Natural killer cell (primary cell): ENCODE measurements at regions not wholly inside any gene's neighbourhood (a gene's known extent, or its start where the extent isn't known, plus 50 kb on each side); places are given as distances from the start of the nearest gene placed in this dataset.

Source experiments
- ATAC-seq, 3 donors: fragments of 150-1000 bp in 2 of 3; fragments of 200-7000 bp in 1 of 3; cut with Tn5 transposase; 1 replicate in 1 of 3; 2 replicates in 2 of 3; pipeline ENCODE4 v1.10.0; 2021; ENCODE audit warnings: mild to moderate bottlenecking in 2 of 3, moderate library complexity in 2 of 3
- DNase-seq, 2 donors: peaks; one replicate each; pipeline versions ENCODE4 v3.0.0 to v3.0.0-alpha.2; 2013 to 2021; ENCODE audit warnings: mixed read lengths in 1 of 2
- H3K27ac ChIP-seq: one replicate; pipeline ENCODE4 v1.5.1; 2013; ENCODE audit warnings: mild to moderate bottlenecking, low read length
- H3K27me3 ChIP-seq: one replicate; pipeline ENCODE4 v1.6.1; 2013; ENCODE audit warnings: low read length; ENCODE audit not compliant: control insufficient read depth, insufficient read depth
- H3K36me3 ChIP-seq: one replicate; pipeline ENCODE4 v1.6.1; 2013; ENCODE audit warnings: low read length; ENCODE audit not compliant: control insufficient read depth, insufficient read depth
- H3K4me1 ChIP-seq: one replicate; pipeline ENCODE4 v1.6.1; 2013; ENCODE audit warnings: low read length; ENCODE audit not compliant: control insufficient read depth, insufficient read depth
- H3K4me3 ChIP-seq: one replicate; pipeline ENCODE4 v1.5.1; 2013; ENCODE audit warnings: low read length
- H3K9me3 ChIP-seq: one replicate; pipeline ENCODE4 v1.6.1; 2013; ENCODE audit warnings: low read length; ENCODE audit not compliant: control insufficient read depth, insufficient read depth
- H3K27ac Mint-ChIP-seq, 2 donors: one replicate each; pipeline ENCODE4 v1.8.0; 2022; ENCODE audit warnings: mild to moderate bottlenecking in 2 of 2, mixed read lengths in 2 of 2, moderate library complexity in 1 of 2
- H3K27me3 Mint-ChIP-seq, 2 donors: one replicate each; pipeline ENCODE4 v1.8.0; 2022; ENCODE audit warnings: low read depth in 2 of 2, mixed read lengths in 2 of 2
- H3K36me3 Mint-ChIP-seq: one replicate; pipeline ENCODE4 v1.8.0; 2022; ENCODE audit warnings: mixed read lengths
- H3K4me1 Mint-ChIP-seq, 2 donors: one replicate each; pipeline ENCODE4 v1.8.0; 2022; ENCODE audit warnings: mixed read lengths in 2 of 2
- H3K4me3 Mint-ChIP-seq: one replicate; pipeline ENCODE4 v1.8.0; 2022; ENCODE audit warnings: mild to moderate bottlenecking, moderate library complexity, mixed read lengths
- H3K9me3 Mint-ChIP-seq, 2 donors: one replicate each; pipeline ENCODE4 v1.8.0; 2022; ENCODE audit warnings: mixed read lengths in 2 of 2
- CTCF ChIP-seq: fragments of 200-600 bp; IDR thresholded peaks from one replicate; pipeline ENCODE4 v1.8.0; 2022; ENCODE audit warnings: antibody characterized with exemption
- WGBS: methylation state at CpG from one replicate; pipeline ENCODE4 v1.1.7; 2013; ENCODE audit warnings: missing lambda C conversion rate; ENCODE audit not compliant: insufficient coverage; 5-methylcytosine and 5-hydroxymethylcytosine counted together
- intact Hi-C: fragments of 100-400 bp; cut with micrococcal nuclease; formaldehyde crosslinking; loops from one replicate; pipeline ENCODE4 v1.14.2; 2022

- H3K4me3 Mint-ChIP-seq: peak overlapping the region; percentile 43
- Histone ChIP-seq H3K4me3 (no peak overlapping the region), H3K36me3 (no peaks in the 10 kb centered on the region), H3K27ac (no peak overlapping the region), H3K27me3 (no peaks in the 10 kb centered on the region), H3K9me3 (no peaks in the 10 kb centered on the region), H3K4me1 (peaks cover 3% of the 10 kb centered on the region)
- TF ChIP-seq CTCF: no peak
- H3K27me3 Mint-ChIP-seq: no peaks in the 10 kb centered on the region
- no peaks in the 10 kb centered on the region for H3K9me3 Mint-ChIP-seq
- peak in 1 of 3 donors; percentile 31 for ATAC-seq
- H3K4me1 Mint-ChIP-seq: peaks cover 29 to 32% of the 10 kb centered on the region in 2 donors
- no peak for DNase-seq
- H3K36me3 Mint-ChIP-seq: no peaks in the 10 kb centered on the region
- intact Hi-C loops: no loop called here
- no CpG with 5 or more reads among the region's 2 CpGs for WGBS
- H3K27ac Mint-ChIP-seq: peak overlapping the region; percentile 34 to 78
Observed at GRCh38 chr5:87094347-87094746, 173.3 kb upstream of the RASA1 start.

- Histone ChIP-seq H3K9me3 (no peaks in the 10 kb centered on the region), H3K27ac (no peak overlapping the region), H3K27me3 (no peaks in the 10 kb centered on the region), H3K4me1 (peaks cover 3% of the 10 kb centered on the region), H3K4me3 (no peak overlapping the region), H3K36me3 (no peaks in the 10 kb centered on the region)
- Mint-ChIP-seq H3K27ac (peak overlapping the region; percentile 34 to 78), H3K9me3 (no peaks in the 10 kb centered on the region), H3K4me3 (peak overlapping the region; percentile 43), H3K36me3 (no peaks in the 10 kb centered on the region), H3K27me3 (no peaks in the 10 kb centered on the region), H3K4me1 (peaks cover 32 to 34% of the 10 kb centered on the region in 2 donors)
- no peak for TF ChIP-seq CTCF
- DNase-seq (no peak), ATAC-seq (peak in 1 of 3 donors; percentile 60)
- intact Hi-C loops: no loop called here
- no CpG with 5 or more reads among the region's 4 CpGs for WGBS
Observed at GRCh38 chr5:87094833-87095232, 172.8 kb upstream of the RASA1 start.

- peak overlapping the region in 1 of 2 donors; percentile 57 for H3K27ac Mint-ChIP-seq
- Histone ChIP-seq H3K4me1 (peaks cover 3% of the 10 kb centered on the region), H3K9me3 (no peaks in the 10 kb centered on the region), H3K36me3 (no peaks in the 10 kb centered on the region), H3K27me3 (no peaks in the 10 kb centered on the region), H3K4me3 (no peak overlapping the region), H3K27ac (no peak overlapping the region)
- no CpG with 5 or more reads among the region's 1 CpG for WGBS
- no peaks in the 10 kb centered on the region for H3K27me3 Mint-ChIP-seq
- intact Hi-C loops: no loop called here
- H3K9me3 Mint-ChIP-seq: no peaks in the 10 kb centered on the region
- ATAC-seq (no peak), DNase-seq (no peak)
- no peaks in the 10 kb centered on the region for H3K36me3 Mint-ChIP-seq
- no peak for TF ChIP-seq CTCF
- H3K4me3 Mint-ChIP-seq: no peak overlapping the region
- H3K4me1 Mint-ChIP-seq: peaks cover 36 to 40% of the 10 kb centered on the region in 2 donors
Observed at GRCh38 chr5:87095787-87096186, 171.9 kb upstream of the RASA1 start.

- intact Hi-C loops: no loop called here
- Histone ChIP-seq H3K27me3 (no peaks in the 10 kb centered on the region), H3K27ac (no peak overlapping the region), H3K4me1 (peaks cover 3% of the 10 kb centered on the region), H3K9me3 (no peaks in the 10 kb centered on the region), H3K4me3 (no peak overlapping the region), H3K36me3 (no peaks in the 10 kb centered on the region)
- Mint-ChIP-seq H3K9me3 (no peaks in the 10 kb centered on the region), H3K36me3 (no peaks in the 10 kb centered on the region), H3K27me3 (no peaks in the 10 kb centered on the region), H3K4me3 (no peak overlapping the region), H3K27ac (peak overlapping the region; percentile 15 to 32), H3K4me1 (peaks cover 54 to 59% of the 10 kb centered on the region in 2 donors)
- DNase-seq (no peak), ATAC-seq (peak; percentile 79 to 80 (median 79))
- TF ChIP-seq CTCF: no peak
- WGBS: 53% methylated on average over 2 of the region's 2 CpGs
Observed at GRCh38 chr5:87097664-87098063, 170.0 kb upstream of the RASA1 start.
